DMS 273 (cell line): ENCODE measurements at regions not wholly inside any gene's neighbourhood (a gene's known extent, or its start where the extent isn't known, plus 50 kb on each side); places are given as distances from the start of the nearest gene placed in this dataset.
"Not testable (repeated sequence)": the region's sequence is repeated elsewhere in the genome, so short reads cannot be mapped to it uniquely, and the experiment has no call there.

Experiments used
- DNase-seq: peaks from one replicate; lab custom pipeline; 2025; ENCODE audit not compliant: unreplicated experiment; lab: John Stamatoyannopoulos, UW

DNA sequence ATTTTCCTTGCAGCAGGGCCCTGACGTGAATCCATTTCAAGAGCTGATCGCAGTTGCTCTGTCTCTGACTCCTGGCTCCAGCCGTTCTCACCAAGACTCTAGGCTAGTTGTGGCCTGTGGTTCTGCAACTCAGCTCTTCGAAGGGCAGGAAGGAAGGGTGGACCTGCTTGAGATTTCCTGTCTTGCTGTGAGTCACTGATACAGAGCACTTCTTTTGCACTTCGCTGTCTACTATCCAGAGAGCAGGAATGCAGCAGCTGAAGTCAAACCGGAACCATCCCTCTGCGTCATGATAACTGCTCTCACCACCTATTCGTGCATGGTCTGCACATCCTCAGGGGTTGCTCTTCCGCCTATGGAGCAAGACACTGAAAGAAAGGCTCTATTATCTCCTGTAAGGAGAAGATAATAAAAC, 59.7 kb downstream of the RAP2B start:
- DNase-seq: no peak

DNA sequence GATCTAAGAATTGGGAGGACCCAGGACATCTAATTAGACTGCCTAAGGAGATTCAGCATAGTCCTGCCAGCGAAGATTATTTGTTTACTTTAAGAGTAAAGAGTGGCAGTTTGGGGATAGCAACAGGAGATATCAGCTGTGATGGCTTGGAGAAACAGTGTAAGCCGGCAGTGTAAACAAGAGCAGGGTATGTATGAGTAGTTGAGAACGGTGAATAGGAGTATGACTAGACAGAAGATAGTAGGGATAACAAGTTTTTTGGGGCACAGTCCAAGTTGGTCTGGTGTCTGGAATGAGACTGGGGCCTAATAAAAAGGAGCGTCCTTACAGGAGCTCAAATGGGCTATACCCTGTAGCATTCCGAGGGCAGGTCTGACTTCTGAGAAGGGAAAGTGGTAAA, 64.9 kb downstream of the RAP2B start:
- not testable (repeated sequence) for DNase-seq

GRCh38 chr3:153230427-153230826, 68.4 kb downstream of the RAP2B start:
- DNase-seq: not testable (repeated sequence)

DNA sequence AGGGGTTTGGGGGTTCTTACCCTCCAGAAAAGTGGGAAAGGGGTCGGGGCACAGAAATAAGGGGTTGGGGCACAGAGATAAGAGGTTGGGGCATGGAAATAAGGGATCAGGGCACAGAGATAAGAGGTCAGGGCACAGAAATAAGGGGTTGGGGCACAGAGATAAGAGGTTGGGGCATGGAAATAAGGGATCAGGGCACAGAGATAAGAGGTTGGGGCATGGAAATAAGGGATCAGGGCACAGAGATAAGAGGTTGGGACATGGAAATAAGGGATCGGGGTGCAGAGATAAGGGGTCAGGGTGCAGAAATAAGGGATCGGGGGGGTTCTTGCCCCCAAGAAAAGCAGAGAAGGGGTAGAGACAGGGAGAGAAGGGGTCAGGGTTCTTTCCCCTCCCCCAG, 69.2 kb downstream of the RAP2B start:
- not testable (repeated sequence) for DNase-seq

DNA sequence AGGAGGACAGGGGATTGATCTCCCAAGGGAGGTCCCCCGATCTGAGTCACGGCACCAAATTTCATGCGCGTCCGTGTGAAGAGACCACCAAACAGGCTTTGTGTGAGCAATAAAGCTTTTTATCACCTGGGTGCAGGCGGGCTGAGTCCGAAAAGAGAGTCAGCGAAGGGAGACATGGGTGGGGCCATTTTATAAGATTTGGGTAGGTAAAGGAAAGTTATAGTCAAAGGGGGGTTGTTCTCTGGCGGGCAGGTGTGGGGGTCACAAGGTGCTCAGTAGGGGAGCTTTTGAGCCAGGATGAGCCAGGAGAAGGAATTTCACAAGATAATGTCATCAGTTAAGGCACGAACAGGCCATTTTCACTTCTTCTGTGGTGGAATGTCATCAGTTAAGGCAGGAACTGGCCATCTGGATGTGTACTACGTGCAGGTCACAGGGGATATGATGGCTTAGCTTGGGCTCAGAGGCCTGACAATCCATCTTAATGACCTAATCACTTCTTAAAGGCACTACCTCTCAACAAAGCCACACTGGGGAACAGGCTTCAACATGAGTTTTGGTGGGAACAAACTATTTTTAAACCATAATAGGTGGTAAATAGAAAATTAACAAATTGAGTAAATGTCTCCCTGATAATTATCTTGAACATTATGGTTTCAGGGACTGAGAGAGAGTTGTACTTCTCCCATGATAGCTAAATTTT, 70.2 kb downstream of the RAP2B start:
- not testable (repeated sequence) for DNase-seq

GRCh38 chr3:153232851-153233271, 70.8 kb downstream of the RAP2B start:
- DNase-seq: no peak

DNA sequence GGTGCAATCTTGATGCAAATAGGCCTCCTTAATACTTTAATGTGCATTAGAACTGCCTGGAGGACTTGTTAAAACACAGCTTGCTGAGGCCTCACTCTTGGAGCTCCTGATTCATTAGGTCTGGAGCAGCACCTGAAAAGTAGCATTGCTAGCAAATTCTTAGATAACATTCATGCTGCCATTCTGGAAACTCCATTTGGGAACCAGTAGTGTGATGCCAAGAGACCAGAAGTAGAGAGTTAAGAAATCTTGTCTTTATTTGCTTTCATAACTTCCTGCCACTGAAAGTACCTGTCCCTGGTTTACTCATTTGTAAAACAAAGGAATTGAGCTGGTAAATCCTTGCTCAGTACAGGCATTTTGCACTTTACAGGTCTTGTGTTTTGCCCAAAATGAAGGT, 72.0 kb downstream of the RAP2B start:
- DNase-seq: no peak

DNA sequence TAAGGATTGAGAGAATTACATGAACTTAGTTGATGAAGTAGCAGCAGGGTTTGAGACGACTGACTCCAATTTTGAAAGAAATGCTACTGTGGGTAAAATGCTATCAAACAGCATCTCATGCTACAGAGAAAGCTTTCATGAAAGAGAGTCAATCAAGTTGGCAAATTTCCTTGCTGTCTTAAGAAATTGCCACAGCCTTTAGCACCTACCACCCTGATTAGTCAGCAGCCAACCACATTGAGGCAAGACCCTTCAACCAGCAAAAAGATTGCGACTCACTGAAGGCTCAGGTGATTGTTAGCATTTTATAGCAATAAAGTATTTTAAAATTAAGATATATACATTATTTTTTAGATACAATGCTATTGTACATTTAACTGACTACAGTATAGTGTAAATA, 80.9 kb downstream of the RAP2B start:
- DNase-seq: no peak

DNA sequence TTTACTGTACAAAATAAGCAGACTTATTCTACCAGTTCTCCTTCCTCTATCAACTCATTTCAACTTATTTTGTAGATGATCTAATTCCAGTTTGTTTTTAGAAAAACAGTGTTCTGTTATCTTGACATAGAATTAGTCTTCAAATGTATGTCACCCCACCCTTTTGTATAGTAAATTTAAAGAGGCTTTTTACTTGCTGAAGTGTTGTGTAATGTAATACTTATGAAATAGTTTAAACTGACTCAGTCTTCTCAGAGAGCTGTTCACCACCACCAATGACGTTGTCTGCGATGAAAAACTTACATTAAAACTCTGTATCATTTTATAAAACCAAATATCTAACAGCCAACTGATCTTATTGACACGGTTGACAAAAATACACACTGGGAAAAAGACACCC, 82.9 kb downstream of the RAP2B start:
- DNase-seq: no peak

DNA sequence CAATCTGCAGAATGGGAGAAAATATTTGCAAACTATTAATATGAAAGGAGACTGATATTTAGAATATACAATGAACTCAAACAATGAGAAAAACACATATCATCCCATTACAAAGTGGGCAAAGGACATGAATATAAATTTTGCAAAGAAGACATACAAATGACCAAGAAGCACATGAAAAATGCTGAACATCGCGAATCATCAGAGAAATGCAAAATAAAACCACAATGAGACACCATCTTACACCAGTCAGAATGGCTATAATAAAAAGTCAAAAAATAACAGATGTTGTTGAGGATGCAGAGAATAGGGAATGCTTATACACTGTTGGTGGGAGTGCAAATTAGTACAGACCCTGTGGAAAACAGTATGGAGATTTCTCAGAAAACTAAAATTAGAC, 83.6 kb downstream of the RAP2B start:
- DNase-seq: no peak

- DNase-seq: no peak
Measured at GRCh38 chr3:153246331-153246730, 84.3 kb downstream of the RAP2B start.

- no peak for DNase-seq
Measured at GRCh38 chr3:153246806-153247205, 84.8 kb downstream of the RAP2B start.

DNA sequence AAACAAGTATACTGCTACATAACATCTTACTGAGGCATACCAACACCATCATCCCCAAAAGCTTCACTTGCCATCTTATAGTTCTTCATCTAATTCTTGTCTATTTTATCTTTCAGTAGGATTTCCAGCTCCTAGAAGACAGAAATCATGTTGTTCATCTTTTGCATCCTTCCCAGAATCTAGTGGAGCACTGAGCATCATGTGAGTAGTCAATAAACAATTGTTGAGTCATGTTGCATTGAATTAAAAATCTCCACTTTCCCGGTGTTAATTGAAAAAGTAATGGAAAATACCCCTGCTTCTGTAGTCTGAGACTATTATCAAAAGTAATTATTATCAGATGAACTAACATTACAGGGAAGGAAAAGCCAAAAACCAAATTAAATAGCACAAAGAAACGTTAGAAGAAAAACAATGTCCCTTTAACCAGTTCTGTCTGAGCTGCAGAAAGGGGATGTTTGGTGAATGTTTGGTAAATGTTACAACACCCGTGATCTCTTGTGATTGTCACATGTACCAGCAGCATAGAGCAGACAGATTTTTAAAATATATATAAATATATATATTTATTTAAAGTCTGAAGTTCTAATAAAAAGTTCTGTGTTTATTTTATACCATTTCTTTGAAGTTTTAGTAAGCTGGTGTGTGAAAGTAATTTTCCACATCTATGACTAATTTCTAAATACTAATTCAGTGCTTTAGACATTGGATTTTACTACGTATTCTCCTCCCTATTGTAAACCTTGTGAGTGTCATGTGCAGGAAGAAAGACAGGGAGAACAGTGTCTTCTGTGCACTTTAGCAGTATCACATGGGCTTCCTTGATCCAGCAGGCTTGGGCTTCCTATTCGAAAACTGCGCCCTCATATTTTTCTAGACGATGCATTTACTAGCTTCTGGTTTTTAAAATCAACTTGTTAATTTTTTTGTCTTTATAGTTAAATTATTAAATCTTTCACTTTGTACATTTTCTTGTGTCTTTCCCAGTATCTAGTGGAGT, 85.6 kb downstream of the RAP2B start:
- no peak for DNase-seq

DNA sequence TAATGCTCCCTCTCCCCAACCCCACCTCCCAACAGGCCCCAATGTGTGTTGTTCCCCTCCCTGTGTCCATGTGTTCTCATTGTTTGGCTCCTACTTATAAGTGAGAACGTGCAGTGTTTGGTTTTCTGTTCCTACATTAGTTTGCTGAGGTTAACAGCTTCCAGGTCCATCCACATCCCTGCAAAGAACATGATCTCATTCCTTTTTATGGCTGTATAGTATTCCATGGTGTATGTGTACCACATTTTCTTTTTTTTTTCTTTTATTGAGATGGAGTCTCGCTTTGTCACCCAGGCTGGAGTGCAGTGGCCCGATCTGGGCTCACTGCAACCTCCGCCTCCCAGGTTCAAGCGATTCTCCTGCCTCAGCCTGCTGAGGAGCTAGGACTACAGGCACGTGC, 86.8 kb downstream of the RAP2B start:
- DNase-seq: not testable (repeated sequence)

GRCh38 chr3:153249906-153250305, 87.9 kb downstream of the RAP2B start:
- DNase-seq: no peak

DNA sequence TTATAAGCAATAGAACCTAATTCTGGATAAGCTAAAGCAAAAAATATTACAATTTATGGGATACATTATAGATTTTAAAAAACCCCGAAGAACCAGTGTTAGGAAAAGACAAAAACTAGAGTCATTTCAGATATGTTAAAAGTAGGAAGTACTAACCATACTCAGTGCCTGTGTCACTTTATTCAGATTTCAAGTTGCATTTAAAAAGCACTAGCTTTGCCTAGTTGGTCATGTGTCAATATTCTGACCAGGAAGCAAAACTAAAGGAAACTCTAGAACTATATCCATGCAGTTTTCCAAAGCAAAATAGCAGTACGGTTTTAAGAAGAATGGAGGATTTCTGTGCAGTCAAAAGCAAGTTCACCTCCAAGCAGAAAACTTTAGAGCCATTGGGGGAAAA, 88.4 kb downstream of the RAP2B start:
- no peak for DNase-seq

- DNase-seq: no peak
Measured at GRCh38 chr3:153252963-153253362, 90.9 kb downstream of the RAP2B start.

DNA sequence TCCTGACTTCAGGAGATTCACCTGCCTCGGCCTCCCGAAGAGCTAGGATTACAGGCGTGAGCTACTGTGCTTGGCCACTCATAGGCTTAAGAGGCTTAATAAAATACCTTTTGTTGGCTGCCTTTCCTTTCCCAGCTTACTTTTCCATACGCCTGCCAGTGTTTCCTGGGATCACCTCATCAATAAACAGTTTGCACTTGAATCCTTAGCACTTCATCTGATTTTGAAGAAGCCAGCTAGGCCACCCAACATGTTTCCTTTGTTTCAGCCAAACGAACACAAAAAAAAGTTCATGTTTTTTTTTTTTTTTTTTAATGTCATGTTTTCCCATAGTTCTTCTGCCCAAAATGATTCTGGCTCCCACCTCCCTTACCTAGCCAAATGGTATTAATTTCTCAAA, 92.3 kb downstream of the RAP2B start:
- no peak for DNase-seq

GRCh38 chr3:153257673-153258351, 95.8 kb downstream of the RAP2B start:
- DNase-seq: no peak

DNA sequence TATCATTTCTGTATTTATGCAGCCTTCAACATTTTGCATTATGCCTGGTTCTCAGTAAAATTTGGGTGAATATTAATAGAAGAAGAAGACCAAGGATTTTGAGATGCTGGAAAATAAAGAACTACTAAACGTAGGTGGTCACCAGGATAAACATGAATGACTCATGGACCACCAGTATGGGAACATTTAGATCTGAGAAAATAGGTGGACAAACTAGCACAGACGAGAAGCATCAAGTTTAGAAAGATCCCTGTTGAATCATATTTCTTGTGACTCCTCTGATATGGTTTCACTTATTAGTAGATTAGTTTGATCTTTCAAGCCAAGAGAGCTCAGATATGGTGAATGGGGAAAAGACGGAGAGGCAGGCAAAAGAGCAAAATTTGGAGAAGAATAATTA, 97.9 kb downstream of the RAP2B start:
- DNase-seq: no peak

DNA sequence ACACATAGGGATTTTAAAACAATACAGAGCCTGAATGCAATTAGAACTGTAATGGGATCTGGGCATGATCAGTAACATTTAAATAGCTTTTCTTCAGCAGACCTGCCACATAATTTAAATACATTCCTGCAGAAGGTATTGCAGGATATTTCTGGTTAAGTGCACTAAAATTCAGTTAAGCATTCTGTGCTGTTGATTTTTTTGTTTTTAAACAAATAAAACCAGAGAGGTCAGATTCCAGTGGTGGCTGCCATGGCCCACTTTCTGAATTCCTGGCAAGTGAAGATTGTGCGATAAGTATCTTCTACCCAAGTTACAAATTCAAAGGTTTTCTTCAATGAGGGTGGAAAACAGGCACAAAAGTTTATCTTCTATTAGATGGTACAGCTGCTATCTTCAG, 98.7 kb downstream of the RAP2B start:
- no peak for DNase-seq

- no peak for DNase-seq
Measured at GRCh38 chr3:153266619-153267018, 104.6 kb downstream of the RAP2B start.
